Loucy (cell line): ENCODE measurements at regions not wholly inside any gene's neighbourhood (a gene's known extent, or its start where the extent isn't known, plus 50 kb on each side); places are given as distances from the start of the nearest gene placed in this dataset.

Source experiments
- CTCF ChIP-seq: fragments of 200-600 bp; sonication (generic); conservative IDR thresholded peaks from 2 replicates; pipeline ENCODE4 v1.5.1; 2014; ENCODE audit warnings: mild to moderate bottlenecking, antibody characterized with exemption, low read length
- EZH2phosphoT487 ChIP-seq: fragments of 200-600 bp; IDR thresholded peaks from 2 replicates; pipeline ENCODE4 v1.6.1; 2018; ENCODE audit warnings: antibody characterized with exemption, mild to moderate bottlenecking, moderate library complexity, borderline replicate concordance

- TF ChIP-seq CTCF = no peak
- TF ChIP-seq EZH2phosphoT487 = no peak
Measured at GRCh38 chr3:157823050-157823449, 283.2 kb downstream of the SHOX2 start.
